ENCODE measurements at regions not wholly inside any gene's neighbourhood (a gene's known extent, or its start where the extent isn't known, plus 50 kb on each side); places are given as distances from the start of the nearest gene placed in this dataset.

GRCh38 chr14:53532853-53533252 lies 379.7 kb upstream of the DDHD1 start:
- Histone ChIP-seq H3K36me3 (ENCODE audit: low read depth, low read length) (no peaks in the 10 kb centered on the region), H2AFZ (ENCODE audit: low read length) (no peak overlapping the region), H3K27me3 (ENCODE audit: low read length) (no peaks in the 10 kb centered on the region), H3K27ac (ENCODE audit: low read length) (0 out of 2 replicates have a peak overlapping the region, but pooled peaks have one; percentile 94), H3K4me3 (ENCODE audit: low read length) (no peak overlapping the region), H3K9me3 (ENCODE audit: low read length) (no peaks in the 10 kb centered on the region), H3K9ac (ENCODE audit: low read length) (no peak overlapping the region), H3F3A (ENCODE audit: low read length, unreplicated experiment) (no peaks in the 10 kb centered on the region), H3K4me1 (ENCODE audit: insufficient read depth, low read length) (peaks cover 35% of the 10 kb centered on the region), H4K20me1 (ENCODE audit: low read length) (no peaks in the 10 kb centered on the region), H3K9me2 (replicated peaks; ENCODE audit: low read length) (0 out of 2 replicates have a peak, but pooled peaks cover 3% of the 10 kb centered on the region), H3K4me2 (ENCODE audit: low read length) (no peak overlapping the region), H3K79me2 (ENCODE audit: low read length) (no peaks in the 10 kb centered on the region)
- TF ChIP-seq CTCF (conservative IDR thresholded peaks at IDR 0.05; ENCODE audit: low read depth, low read length) (no peak), EZH2phosphoT487 (IDR thresholded peaks at IDR 0.05; ENCODE audit: borderline replicate concordance, low read length) (no peak), EZH2 (IDR thresholded peaks at IDR 0.05; ENCODE audit: low read length, unreplicated experiment) (no peak)
- BruUV-seq (replicated peaks), result no TSS peak
- ChIA-PET POLR2A (ENCODE audit: unreplicated experiment) (interaction anchor here (0.5 to 0.6 kb wide), 3 partner anchors 259 to 865 kb away, joined by 3 read pairs; no protein-coding TSS in a partner anchor), CTCF (no interaction called here)
- DNase-seq (no peak), ATAC-seq (no peak)
- intact Hi-C loops (cut with micrococcal nuclease), result loop anchor here (5.0 to 10.0 kb wide), 2 partner anchors 206 to 892 kb away; no protein-coding TSS in a partner anchor

GRCh38 chr14:53531730-53532129 lies 378.6 kb upstream of the DDHD1 start:
- ATAC-seq, result no peak
- CTCF ChIA-PET, result interaction anchor here (1.0 kb wide), 1 partner anchor 816 kb away, joined by 3 read pairs; no protein-coding TSS in a partner anchor

More at GRCh38 chr14:53531730-53532129, 378.6 kb upstream of the DDHD1 start:
- Histone ChIP-seq H3K9me2 (replicated peaks; ENCODE audit: low read length) (0 out of 2 replicates have a peak, but pooled peaks cover 3% of the 10 kb centered on the region), H3K9me3 (ENCODE audit: low read length) (no peaks in the 10 kb centered on the region), H3K79me2 (ENCODE audit: low read length) (no peaks in the 10 kb centered on the region), H3K4me3 (ENCODE audit: low read length) (no peak overlapping the region), H3F3A (ENCODE audit: low read length, unreplicated experiment) (no peaks in the 10 kb centered on the region), H4K20me1 (ENCODE audit: low read length) (no peaks in the 10 kb centered on the region), H3K4me1 (ENCODE audit: insufficient read depth, low read length) (peaks cover 35% of the 10 kb centered on the region), H3K27ac (ENCODE audit: low read length) (no peak overlapping the region), H3K36me3 (ENCODE audit: low read depth, low read length) (no peaks in the 10 kb centered on the region), H3K27me3 (ENCODE audit: low read length) (no peaks in the 10 kb centered on the region), H2AFZ (ENCODE audit: low read length) (no peak overlapping the region), H3K4me2 (ENCODE audit: low read length) (no peak overlapping the region), H3K9ac (ENCODE audit: low read length) (no peak overlapping the region)
- intact Hi-C loops (cut with micrococcal nuclease), result loop anchor here (5.0 to 10.0 kb wide), 2 partner anchors 204 to 893 kb away; no protein-coding TSS in a partner anchor
- no TSS peak for BruUV-seq (replicated peaks)
- TF ChIP-seq EZH2 (IDR thresholded peaks at IDR 0.05; ENCODE audit: low read length, unreplicated experiment), result no peak
- no peak for TF ChIP-seq CTCF (conservative IDR thresholded peaks at IDR 0.05; ENCODE audit: low read depth, low read length)
- no peak for TF ChIP-seq EZH2phosphoT487 (IDR thresholded peaks at IDR 0.05; ENCODE audit: borderline replicate concordance, low read length)
- POLR2A ChIA-PET (ENCODE audit: unreplicated experiment), result interaction anchor here (0.5 kb wide), 2 partner anchors 422 to 1488 kb away, joined by 4 to 11 read pairs; no protein-coding TSS in a partner anchor
- no peak for DNase-seq

Measured in PC-3 (cell line).